Vagina (tissue), 2 donors: ENCODE measurements at regions not wholly inside any gene's neighbourhood (a gene's known extent, or its start where the extent isn't known, plus 50 kb on each side); places are given as distances from the start of the nearest gene placed in this dataset.

Experiments
- DNase-seq, 2 donors: peaks; one replicate each; pipeline ENCODE4 v3.0.0-alpha.2; 2017; ENCODE audit errors: extremely low spot score in 2 of 2
- H3K27ac ChIP-seq: fragments of 200-600 bp; sonication (generic); one replicate; pipeline ENCODE4 v1.5.1; 2019
- H3K27me3 ChIP-seq: fragments of 200-600 bp; sonication (generic); one replicate; pipeline ENCODE4 v1.5.1; 2019
- H3K36me3 ChIP-seq, 2 donors: fragments of 200-600 bp; sonication (generic); one replicate each; pipeline ENCODE4 v1.5.1; 2017 to 2019
- H3K4me1 ChIP-seq: fragments of 200-600 bp; sonication (generic); one replicate; pipeline ENCODE4 v1.5.1; 2019
- H3K4me3 ChIP-seq, 2 donors: fragments of 200-600 bp; sonication (generic); 1 replicate in 1 of 2; 2 replicates in 1 of 2; pipeline ENCODE4 v1.5.1; 2016 to 2019
- H3K9me3 ChIP-seq: fragments of 200-600 bp; sonication (generic); one replicate; pipeline ENCODE4 v1.5.1; 2019
- CTCF ChIP-seq, 3 experiments: fragments of 450-650 bp in 2 of 3; fragments of 200-600 bp in 1 of 3; sonication (generic) in 1 of 3; IDR thresholded peaks; one replicate each; pipeline ENCODE4 v1.5.1; 2017 to 2019; ENCODE audit warnings: antibody characterized with exemption in 3 of 3, mild to moderate bottlenecking in 2 of 3, moderate library complexity in 2 of 3
- POLR2A ChIP-seq, 2 donors: fragments of 450-650 bp; IDR thresholded peaks; one replicate each; pipeline ENCODE4 v1.6.1; 2017; ENCODE audit warnings: antibody characterized with exemption in 2 of 2, mild to moderate bottlenecking in 2 of 2, moderate library complexity in 2 of 2
- POLR2AphosphoS5 ChIP-seq, 2 donors: sonication (generic); formaldehyde crosslinking; IDR thresholded peaks; one replicate each; pipeline ENCODE4 v1.9.0; 2017; ENCODE audit warnings: antibody characterized with exemption in 2 of 2, mild to moderate bottlenecking in 2 of 2, low read depth in 1 of 2; ENCODE audit not compliant: insufficient read depth in 1 of 2
- intact Hi-C: fragments of 100-400 bp; cut with DNase I; formaldehyde crosslinking; loops from one replicate; pipeline ENCODE4 v1.15.1; 2023

GRCh38 chr15:24733659-24734058 lies 58.1 kb downstream of the NPAP1 start:
- TF ChIP-seq POLR2AphosphoS5 (IDR thresholded peaks at IDR 0.05; ENCODE audit: insufficient read depth in 1 of 2, low read depth in 1 of 2) (no peak), CTCF (IDR thresholded peaks at IDR 0.05) (no peak), POLR2A (IDR thresholded peaks at IDR 0.05) (no peak)
- no peaks in the 10 kb centered on the region for H3K4me1 ChIP-seq
- no peaks in the 10 kb centered on the region for H3K27me3 ChIP-seq
- H3K9me3 ChIP-seq: no peaks in the 10 kb centered on the region
- no peak overlapping the region for H3K4me3 ChIP-seq
- H3K27ac ChIP-seq: no peak overlapping the region
- no peak for DNase-seq
- intact Hi-C loops: no loop called here
- no peaks in the 10 kb centered on the region for H3K36me3 ChIP-seq

GRCh38 chr15:24734396-24734795 lies 58.8 kb downstream of the NPAP1 start:
- Histone ChIP-seq H3K27me3 (no peaks in the 10 kb centered on the region), H3K4me3 (no peak overlapping the region), H3K36me3 (no peaks in the 10 kb centered on the region), H3K4me1 (no peaks in the 10 kb centered on the region), H3K27ac (no peak overlapping the region), H3K9me3 (no peaks in the 10 kb centered on the region)
- intact Hi-C loops: no loop called here
- no peak for TF ChIP-seq POLR2AphosphoS5 (IDR thresholded peaks at IDR 0.05; ENCODE audit: insufficient read depth in 1 of 2, low read depth in 1 of 2)
- TF ChIP-seq CTCF (IDR thresholded peaks at IDR 0.05): no peak
- no peak for TF ChIP-seq POLR2A (IDR thresholded peaks at IDR 0.05)
- DNase-seq: no peak

GRCh38 chr15:24745290-24745689 lies 69.7 kb downstream of the NPAP1 start:
- no peak overlapping the region for H3K4me3 ChIP-seq
- TF ChIP-seq POLR2A (IDR thresholded peaks at IDR 0.05) (no peak), POLR2AphosphoS5 (IDR thresholded peaks at IDR 0.05; ENCODE audit: insufficient read depth in 1 of 2, low read depth in 1 of 2) (no peak), CTCF (IDR thresholded peaks at IDR 0.05) (no peak)
- H3K9me3 ChIP-seq: no peaks in the 10 kb centered on the region
- H3K27me3 ChIP-seq: no peaks in the 10 kb centered on the region
- H3K27ac ChIP-seq: no peak overlapping the region
- no peaks in the 10 kb centered on the region for H3K4me1 ChIP-seq
- no peaks in the 10 kb centered on the region for H3K36me3 ChIP-seq
- no peak for DNase-seq
- intact Hi-C loops: no loop called here

- Histone ChIP-seq H3K4me1 (no peaks in the 10 kb centered on the region), H3K9me3 (no peaks in the 10 kb centered on the region), H3K27ac (no peak overlapping the region), H3K36me3 (no peaks in the 10 kb centered on the region), H3K4me3 (no peak overlapping the region), H3K27me3 (no peaks in the 10 kb centered on the region)
- no peak for TF ChIP-seq POLR2A (IDR thresholded peaks at IDR 0.05)
- no peak for TF ChIP-seq POLR2AphosphoS5 (IDR thresholded peaks at IDR 0.05; ENCODE audit: insufficient read depth in 1 of 2, low read depth in 1 of 2)
- no peak for TF ChIP-seq CTCF (IDR thresholded peaks at IDR 0.05)
- no peak for DNase-seq
- intact Hi-C loops: no loop called here
Observed at GRCh38 chr15:24746094-24746493, 70.5 kb downstream of the NPAP1 start.

- Histone ChIP-seq H3K4me3 (no peak overlapping the region), H3K4me1 (no peaks in the 10 kb centered on the region), H3K36me3 (no peaks in the 10 kb centered on the region), H3K9me3 (no peaks in the 10 kb centered on the region), H3K27ac (no peak overlapping the region), H3K27me3 (no peaks in the 10 kb centered on the region)
- TF ChIP-seq CTCF (IDR thresholded peaks at IDR 0.05): no peak
- TF ChIP-seq POLR2AphosphoS5 (IDR thresholded peaks at IDR 0.05; ENCODE audit: insufficient read depth in 1 of 2, low read depth in 1 of 2): no peak
- TF ChIP-seq POLR2A (IDR thresholded peaks at IDR 0.05): no peak
- no peak for DNase-seq
- intact Hi-C loops: no loop called here
Observed at GRCh38 chr15:24747376-24747775, 71.8 kb downstream of the NPAP1 start.
